Muscle layer of duodenum (tissue), 2 donors: ENCODE measurements at regions not wholly inside any gene's neighbourhood (a gene's known extent, or its start where the extent isn't known, plus 50 kb on each side); places are given as distances from the start of the nearest gene placed in this dataset.

ENCODE experiments used
- H3K27ac ChIP-seq: one replicate; pipeline ENCODE4 v1.7.0; 2013; ENCODE audit warnings: mild to moderate bottlenecking, low read length
- H3K27me3 ChIP-seq: one replicate; pipeline ENCODE4 v1.7.0; 2013; ENCODE audit warnings: low read depth, mild to moderate bottlenecking, control low read depth, low read length
- H3K36me3 ChIP-seq, 2 donors: one replicate each; pipeline ENCODE4 v1.7.0; 2013; ENCODE audit warnings: low read length in 2 of 2, control low read depth in 1 of 2, mild to moderate bottlenecking in 1 of 2; ENCODE audit not compliant: insufficient read depth in 2 of 2, control insufficient read depth in 1 of 2
- H3K4me1 ChIP-seq, 2 donors: one replicate each; pipeline ENCODE4 v1.7.0; 2013; ENCODE audit warnings: low read length in 2 of 2, mild to moderate bottlenecking in 2 of 2, control low read depth in 1 of 2, moderate library complexity in 1 of 2; ENCODE audit not compliant: insufficient read depth in 2 of 2, control insufficient read depth in 1 of 2
- H3K4me3 ChIP-seq, 2 donors: one replicate each; pipeline ENCODE4 v1.7.0; 2013; ENCODE audit warnings: low read length in 2 of 2, low read depth in 1 of 2, mild to moderate bottlenecking in 1 of 2
- H3K9me3 ChIP-seq, 2 donors: one replicate each; pipeline ENCODE4 v1.7.0; 2013; ENCODE audit warnings: low read length in 2 of 2, control low read depth in 1 of 2, mild to moderate bottlenecking in 1 of 2; ENCODE audit not compliant: control insufficient read depth in 1 of 2
- donor health status: healthy.

- Histone ChIP-seq H3K27me3 (no peaks in the 10 kb centered on the region), H3K4me1 (no peaks in the 10 kb centered on the region), H3K36me3 (no peaks in the 10 kb centered on the region), H3K4me3 (no peak overlapping the region), H3K9me3 (no peaks in the 10 kb centered on the region), H3K27ac (no peak overlapping the region)
Measured at GRCh38 chr2:199684168-199684567, 166.8 kb downstream of the FTCDNL1 start.

DNA sequence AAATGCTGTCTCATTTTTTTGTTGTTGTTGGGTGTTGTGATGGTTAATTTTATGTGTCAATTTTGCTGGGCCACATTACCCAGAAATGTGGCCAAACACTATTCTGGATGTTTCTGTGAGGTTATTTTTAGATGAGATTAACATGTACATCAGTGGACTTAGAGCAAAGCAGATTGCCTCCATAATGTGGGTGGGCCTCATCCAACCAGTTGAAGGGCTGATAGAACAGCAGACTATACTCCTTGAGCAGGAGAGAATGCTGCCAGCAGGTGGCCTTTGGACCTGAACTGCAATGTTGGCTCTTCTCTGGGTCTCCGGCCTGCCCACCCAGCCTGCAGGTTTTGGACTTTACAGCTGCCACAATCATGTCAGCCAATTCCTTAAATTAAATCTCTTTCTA is 169.0 kb downstream of the FTCDNL1 start:
- H3K4me3 ChIP-seq = no peak overlapping the region
- no peaks in the 10 kb centered on the region for H3K9me3 ChIP-seq
- H3K27ac ChIP-seq = no peak overlapping the region
- H3K4me1 ChIP-seq = no peaks in the 10 kb centered on the region
- H3K36me3 ChIP-seq = no peaks in the 10 kb centered on the region
- no peaks in the 10 kb centered on the region for H3K27me3 ChIP-seq

GRCh38 chr2:199680482-199680881 is 170.5 kb downstream of the FTCDNL1 start:
- Histone ChIP-seq H3K27ac (no peak overlapping the region), H3K4me1 (no peaks in the 10 kb centered on the region), H3K36me3 (no peaks in the 10 kb centered on the region), H3K27me3 (no peaks in the 10 kb centered on the region), H3K9me3 (no peaks in the 10 kb centered on the region), H3K4me3 (no peak overlapping the region)

DNA sequence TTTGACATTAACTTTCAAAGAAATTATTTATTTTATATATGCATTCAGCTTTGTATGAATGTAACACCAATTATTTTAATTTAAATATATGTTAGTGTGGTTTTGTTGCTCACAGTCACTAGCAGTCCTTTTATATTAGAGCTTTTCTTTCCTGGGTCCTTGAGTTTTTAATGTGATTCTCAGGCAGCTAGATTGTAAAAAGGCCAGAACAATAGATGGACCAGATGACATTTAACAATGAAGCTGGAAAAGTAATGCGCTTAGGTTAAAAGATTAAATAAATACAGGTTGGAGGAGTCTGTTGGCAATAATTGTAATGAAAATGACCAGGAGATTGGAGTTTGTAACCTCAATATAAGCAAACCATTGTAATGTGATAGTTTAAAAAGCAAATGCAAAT is 171.1 kb downstream of the FTCDNL1 start:
- Histone ChIP-seq H3K36me3 (no peaks in the 10 kb centered on the region), H3K27ac (no peak overlapping the region), H3K4me3 (no peak overlapping the region), H3K4me1 (no peaks in the 10 kb centered on the region), H3K27me3 (no peaks in the 10 kb centered on the region), H3K9me3 (no peaks in the 10 kb centered on the region)

- Histone ChIP-seq H3K27me3 (no peaks in the 10 kb centered on the region), H3K4me1 (no peaks in the 10 kb centered on the region), H3K36me3 (no peaks in the 10 kb centered on the region), H3K27ac (no peak overlapping the region), H3K4me3 (no peak overlapping the region), H3K9me3 (no peaks in the 10 kb centered on the region)
Measured at GRCh38 chr2:199677881-199678280, 173.1 kb downstream of the FTCDNL1 start.

DNA sequence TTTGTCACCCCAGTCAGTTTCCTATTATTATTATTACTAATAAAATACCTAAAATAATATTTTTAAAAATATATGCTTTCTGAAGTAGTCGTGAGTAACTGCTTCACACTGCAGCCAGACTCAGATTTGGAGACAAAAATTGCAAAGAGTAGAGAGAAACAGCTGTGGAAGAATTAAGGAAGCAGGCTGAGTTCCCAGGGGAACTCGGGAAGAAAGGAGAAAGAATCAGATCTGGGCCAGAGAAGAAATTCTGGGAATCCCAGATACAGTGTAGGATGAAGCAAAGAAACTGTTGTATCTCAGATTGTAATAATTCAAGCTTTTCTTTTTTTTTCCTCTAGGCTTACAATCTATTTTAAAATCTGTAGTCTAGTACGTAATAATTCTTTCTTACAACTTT is 182.3 kb downstream of the FTCDNL1 start:
- Histone ChIP-seq H3K9me3 (no peaks in the 10 kb centered on the region), H3K36me3 (no peaks in the 10 kb centered on the region), H3K4me1 (no peaks in the 10 kb centered on the region), H3K27ac (no peak overlapping the region), H3K4me3 (no peak overlapping the region), H3K27me3 (no peaks in the 10 kb centered on the region)

DNA sequence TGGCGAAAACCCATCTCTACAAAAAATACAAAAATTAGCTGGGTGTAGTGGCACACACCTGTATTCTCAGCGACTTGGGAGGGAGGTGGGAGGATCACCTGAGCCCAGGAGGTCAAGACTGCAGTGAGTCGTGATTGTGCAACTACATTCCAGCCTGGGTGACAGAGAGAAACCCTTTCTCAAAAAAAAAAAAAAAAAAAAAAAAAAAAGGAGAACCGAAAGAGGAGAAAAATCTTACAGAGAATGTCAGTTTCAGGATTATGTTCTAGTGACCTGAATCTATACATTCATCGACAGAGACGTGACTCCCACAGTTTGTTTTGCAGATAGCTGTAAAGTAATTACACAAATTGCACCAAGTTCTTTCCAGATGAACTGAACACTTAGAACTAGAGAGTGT is 187.8 kb downstream of the FTCDNL1 start:
- Histone ChIP-seq H3K27me3 (no peaks in the 10 kb centered on the region), H3K4me3 (no peak overlapping the region), H3K36me3 (no peaks in the 10 kb centered on the region), H3K27ac (no peak overlapping the region), H3K4me1 (no peaks in the 10 kb centered on the region), H3K9me3 (no peaks in the 10 kb centered on the region)

- Histone ChIP-seq H3K4me1 (no peaks in the 10 kb centered on the region), H3K9me3 (no peaks in the 10 kb centered on the region), H3K27ac (no peak overlapping the region)
Measured at GRCh38 chr2:199662255-199662654, 188.7 kb downstream of the FTCDNL1 start.

GRCh38 chr2:199660167-199660566 is 190.8 kb downstream of the FTCDNL1 start:
- Histone ChIP-seq H3K36me3 (no peaks in the 10 kb centered on the region), H3K9me3 (peaks cover 0 to 3% of the 10 kb centered on the region in 2 donors), H3K4me3 (no peak overlapping the region), H3K27ac (no peak overlapping the region), H3K27me3 (no peaks in the 10 kb centered on the region), H3K4me1 (no peaks in the 10 kb centered on the region)

More at GRCh38 chr2:199662255-199662654, 188.7 kb downstream of the FTCDNL1 start:
- no peaks in the 10 kb centered on the region for H3K36me3 ChIP-seq
- no peak overlapping the region for H3K4me3 ChIP-seq
- no peaks in the 10 kb centered on the region for H3K27me3 ChIP-seq

DNA sequence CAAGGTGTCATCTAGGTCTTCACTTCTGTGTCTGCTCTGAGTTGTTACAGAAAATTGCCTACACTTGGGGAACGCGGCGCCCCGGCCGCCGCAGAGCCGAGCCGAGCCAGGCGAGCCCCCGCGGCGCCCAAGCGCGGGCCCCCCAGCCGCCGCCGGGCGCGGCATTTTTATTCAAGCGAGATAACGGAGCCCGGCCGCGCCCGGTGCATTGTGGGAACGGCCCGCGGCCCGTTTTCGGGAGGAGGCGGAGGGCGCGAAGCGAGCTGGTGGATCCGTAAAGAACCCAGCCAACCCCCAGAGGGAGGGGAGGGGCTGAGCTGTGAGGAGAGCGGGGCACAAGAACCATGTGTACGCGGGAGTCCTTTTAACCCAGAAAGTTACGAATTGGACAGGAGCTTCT is 191.8 kb downstream of the FTCDNL1 start:
- H3K4me3 ChIP-seq = peak overlapping the region; percentile 16 to 54
- peaks cover 0 to 3% of the 10 kb centered on the region in 2 donors for H3K9me3 ChIP-seq
- H3K27ac ChIP-seq = no peak overlapping the region
- no peaks in the 10 kb centered on the region for H3K4me1 ChIP-seq
- no peaks in the 10 kb centered on the region for H3K27me3 ChIP-seq
- no peaks in the 10 kb centered on the region for H3K36me3 ChIP-seq

DNA sequence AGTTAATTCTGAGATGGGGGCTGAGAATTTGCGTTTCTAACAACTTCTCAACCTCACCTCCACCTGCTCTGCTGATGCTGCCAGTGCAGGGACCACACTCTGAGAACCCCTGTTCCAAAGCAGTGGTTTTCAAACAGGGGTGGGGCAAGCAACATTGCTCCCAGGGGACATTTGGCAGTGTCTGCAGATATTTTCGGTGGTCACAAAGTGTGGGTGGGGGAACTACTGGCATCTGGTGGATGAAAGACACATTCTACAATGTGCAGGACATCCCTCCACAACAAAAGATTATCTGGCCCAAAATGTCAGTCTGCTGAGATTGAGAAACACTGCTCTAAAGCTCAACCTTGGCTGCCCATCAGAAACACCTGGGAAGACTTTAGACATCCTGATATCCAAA is 188.7 kb upstream of the SATB2 start:
- no peaks in the 10 kb centered on the region for H3K36me3 ChIP-seq
- H3K4me1 ChIP-seq = no peaks in the 10 kb centered on the region
- no peaks in the 10 kb centered on the region for H3K9me3 ChIP-seq
- H3K27me3 ChIP-seq = no peaks in the 10 kb centered on the region
- no peak overlapping the region for H3K4me3 ChIP-seq
- no peak overlapping the region for H3K27ac ChIP-seq

- H3K4me1 ChIP-seq = no peaks in the 10 kb centered on the region
- no peaks in the 10 kb centered on the region for H3K27me3 ChIP-seq
- no peak overlapping the region for H3K4me3 ChIP-seq
- H3K27ac ChIP-seq = no peak overlapping the region
- no peaks in the 10 kb centered on the region for H3K9me3 ChIP-seq
- H3K36me3 ChIP-seq = no peaks in the 10 kb centered on the region
Measured at GRCh38 chr2:199631129-199631528, 173.4 kb upstream of the SATB2 start.
